A549 (cell line): ENCODE measurements at regions not wholly inside any gene's neighbourhood (a gene's known extent, or its start where the extent isn't known, plus 50 kb on each side); places are given as distances from the start of the nearest gene placed in this dataset.

ENCODE experiments used
- ESRRA ChIP-seq: fragments of 150-350 bp; IDR thresholded peaks from 2 replicates; pipeline ENCODE4 v1.6.1; 2014; ENCODE audit warnings: mild to moderate bottlenecking, low read length, borderline replicate concordance
- POLR2A ChIP-seq: IDR thresholded peaks from 2 replicates; pipeline ENCODE4 v1.6.1; 2012; ENCODE audit warnings: mild to moderate bottlenecking, low read length

DNA sequence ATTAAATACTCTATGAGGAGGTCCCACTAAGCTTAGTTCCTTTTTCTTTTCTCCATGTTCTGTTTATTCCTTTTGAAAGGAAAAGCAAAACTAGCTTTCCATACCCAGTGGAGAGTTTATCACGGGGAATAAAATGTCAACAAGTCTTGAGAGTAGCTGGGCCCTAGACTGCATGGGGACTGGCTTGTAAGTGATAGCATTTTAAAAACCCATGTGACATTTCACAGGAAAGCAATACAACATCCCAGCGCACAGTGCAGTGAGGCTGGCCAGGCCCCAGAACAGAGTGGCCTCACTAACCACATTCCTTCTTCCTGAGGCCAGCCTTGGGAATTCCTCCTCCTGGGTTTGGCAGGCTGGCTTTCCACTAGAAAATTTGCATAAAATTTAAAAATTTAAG, 149.8 kb downstream of the DLEU7 start:
- no peak for TF ChIP-seq ESRRA
- no peak for TF ChIP-seq POLR2A
